Nephron (organoid): ENCODE measurements at regions not wholly inside any gene's neighbourhood (a gene's known extent, or its start where the extent isn't known, plus 50 kb on each side); places are given as distances from the start of the nearest gene placed in this dataset.

Experiments used
- H3K27ac Mint-ChIP-seq, 3 experiments: 2 replicates each; pipeline ENCODE4 v1.8.0; 2020; ENCODE audit warnings: mixed read lengths in 3 of 3, mild to moderate bottlenecking in 2 of 3, moderate library complexity in 1 of 3
- H3K27me3 Mint-ChIP-seq: 2 replicates; pipeline ENCODE4 v1.8.0; 2021; ENCODE audit warnings: low read depth, mild to moderate bottlenecking, moderate library complexity, mixed read lengths
- H3K36me3 Mint-ChIP-seq: 2 replicates; pipeline ENCODE4 v1.8.0; 2020; ENCODE audit warnings: low read depth, mixed read lengths
- H3K4me1 Mint-ChIP-seq: 2 replicates; pipeline ENCODE4 v1.8.0; 2020; ENCODE audit warnings: mixed read lengths
- H3K4me3 Mint-ChIP-seq, 3 experiments: 2 replicates each; pipeline ENCODE4 v1.8.0; 2020; ENCODE audit warnings: mild to moderate bottlenecking in 3 of 3, mixed read lengths in 3 of 3, moderate library complexity in 2 of 3
- H3K9me3 Mint-ChIP-seq: 2 replicates; pipeline ENCODE4 v1.8.0; 2020; ENCODE audit warnings: mixed read lengths
- CTCF ChIP-seq, 3 experiments: fragments of 200-600 bp; sonication (generic); IDR thresholded peaks; one replicate each; pipeline ENCODE4 v1.5.0; 2021; ENCODE audit warnings: antibody characterized with exemption in 3 of 3; ENCODE audit not compliant: unreplicated experiment in 3 of 3

GRCh38 chr5:38772471-38772870 is 73.3 kb upstream of the OSMR start:
- Mint-ChIP-seq H3K4me3 (no peak overlapping the region), H3K4me1 (peaks cover 25% of the 10 kb centered on the region), H3K9me3 (no peaks in the 10 kb centered on the region), H3K27me3 (peaks cover 4% of the 10 kb centered on the region), H3K36me3 (no peaks in the 10 kb centered on the region), H3K27ac (no peak overlapping the region)
- no peak for TF ChIP-seq CTCF (IDR thresholded peaks at IDR 0.05; ENCODE audit: unreplicated experiment in 3 of 3)

- Mint-ChIP-seq H3K36me3 (no peaks in the 10 kb centered on the region), H3K4me1 (peaks cover 17% of the 10 kb centered on the region), H3K9me3 (no peaks in the 10 kb centered on the region), H3K4me3 (no peak overlapping the region), H3K27ac (peak overlapping the region in 2 of 3 experiments; percentile 56 to 90), H3K27me3 (peaks cover 4% of the 10 kb centered on the region)
- no peak for TF ChIP-seq CTCF (IDR thresholded peaks at IDR 0.05; ENCODE audit: unreplicated experiment in 3 of 3)
Observed at GRCh38 chr5:38775218-38775840, 70.5 kb upstream of the OSMR start.

- no peak for TF ChIP-seq CTCF (IDR thresholded peaks at IDR 0.05; ENCODE audit: unreplicated experiment in 3 of 3)
- H3K27ac Mint-ChIP-seq, result peak overlapping the region; percentile 56 to 90 (median 59)
- H3K27me3 Mint-ChIP-seq, result peaks cover 4% of the 10 kb centered on the region
- peaks cover 4% of the 10 kb centered on the region for H3K36me3 Mint-ChIP-seq
- H3K4me1 Mint-ChIP-seq, result peaks cover 25% of the 10 kb centered on the region
- no peak overlapping the region for H3K4me3 Mint-ChIP-seq
- H3K9me3 Mint-ChIP-seq, result peaks cover 4% of the 10 kb centered on the region
Observed at GRCh38 chr5:38776149-38776896, 69.5 kb upstream of the OSMR start.

GRCh38 chr5:38777111-38777510 is 68.7 kb upstream of the OSMR start:
- H3K27me3 Mint-ChIP-seq, result peaks cover 4% of the 10 kb centered on the region

GRCh38 chr5:38780316-38780715 is 65.5 kb upstream of the OSMR start:
- Mint-ChIP-seq H3K27me3 (peaks cover 2% of the 10 kb centered on the region), H3K36me3 (peaks cover 4% of the 10 kb centered on the region), H3K4me3 (no peak overlapping the region), H3K4me1 (peaks cover 44% of the 10 kb centered on the region), H3K27ac (peak overlapping the region; percentile 43 to 83 (median 60)), H3K9me3 (peaks cover 4% of the 10 kb centered on the region)
- TF ChIP-seq CTCF (IDR thresholded peaks at IDR 0.05; ENCODE audit: unreplicated experiment in 3 of 3), result no peak

More at GRCh38 chr5:38777111-38777510, 68.7 kb upstream of the OSMR start:
- H3K4me1 Mint-ChIP-seq, result peaks cover 27% of the 10 kb centered on the region
- H3K36me3 Mint-ChIP-seq, result peaks cover 4% of the 10 kb centered on the region
- H3K27ac Mint-ChIP-seq, result peak overlapping the region; percentile 56 to 90 (median 59)
- H3K9me3 Mint-ChIP-seq, result peaks cover 4% of the 10 kb centered on the region
- TF ChIP-seq CTCF (IDR thresholded peaks at IDR 0.05; ENCODE audit: unreplicated experiment in 3 of 3), result no peak
- H3K4me3 Mint-ChIP-seq, result no peak overlapping the region
